ENCODE measurements at regions not wholly inside any gene's neighbourhood (a gene's known extent, or its start where the extent isn't known, plus 50 kb on each side); places are given as distances from the start of the nearest gene placed in this dataset.

GRCh38 chr16:86457501-86458148 is 52.7 kb upstream of the FOXF1 start:
- Histone ChIP-seq H3K27ac (no peak overlapping the region), H3K4me1 (no peaks in the 10 kb centered on the region), H3K36me3 (no peaks in the 10 kb centered on the region), H3K4me3 (no peak overlapping the region), H3K27me3 (peaks cover 65% of the 10 kb centered on the region), H3K9me3 (no peaks in the 10 kb centered on the region)
- 26% methylated on average over 11 of the region's 11 CpGs for WGBS
- DNase-seq (ENCODE audit: low spot score in 2 of 2), result no peak
- no peak for TF ChIP-seq POLR2AphosphoS5 (IDR thresholded peaks at IDR 0.05)
- peak; percentile 68 for TF ChIP-seq EP300 (IDR thresholded peaks at IDR 0.05)

DNA sequence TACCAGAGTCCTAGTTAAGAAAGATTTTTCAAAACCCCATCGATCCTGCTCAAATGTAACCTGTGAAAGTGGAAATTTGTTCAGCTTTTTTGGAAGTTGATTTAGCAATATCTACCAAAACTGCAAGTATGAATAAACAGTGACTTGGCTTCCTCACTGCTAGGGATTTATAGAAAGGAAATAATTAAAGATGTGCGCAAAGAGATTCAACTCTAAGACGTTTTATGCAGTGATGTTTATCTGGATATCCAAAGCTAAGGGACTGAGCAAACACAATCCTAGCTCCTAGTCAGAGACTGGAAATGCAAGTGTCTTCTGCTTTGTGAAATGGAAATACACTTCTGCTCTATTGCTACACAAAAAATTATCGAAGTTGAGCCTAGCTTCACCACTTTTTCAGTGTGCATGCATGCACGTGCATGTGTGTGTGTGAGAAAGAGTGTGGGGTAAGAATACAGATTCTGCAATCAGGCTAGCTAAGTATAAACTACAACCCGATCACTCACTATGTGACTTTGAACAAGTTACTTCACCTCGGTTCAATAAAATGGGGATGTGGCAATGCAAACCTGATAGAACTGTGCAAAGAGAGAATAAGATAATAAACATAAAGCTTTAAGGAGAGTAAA is 52.1 kb upstream of the FOXF1 start:
- Histone ChIP-seq H3K9me3 (no peaks in the 10 kb centered on the region), H3K4me3 (no peak overlapping the region), H3K36me3 (no peaks in the 10 kb centered on the region), H3K4me1 (no peaks in the 10 kb centered on the region), H3K27me3 (peaks cover 63% of the 10 kb centered on the region), H3K27ac (no peak overlapping the region)
- TF ChIP-seq POLR2AphosphoS5 (IDR thresholded peaks at IDR 0.05), result no peak
- no peak for TF ChIP-seq EP300 (IDR thresholded peaks at IDR 0.05)
- no peak for TF ChIP-seq CTCF (IDR thresholded peaks at IDR 0.05)
- no peak for TF ChIP-seq POLR2A (IDR thresholded peaks at IDR 0.05)
- 47% methylated on average over 7 of the region's 7 CpGs for WGBS
- no peak for DNase-seq (ENCODE audit: low spot score in 2 of 2)

GRCh38 chr16:86459266-86459665 is 51.1 kb upstream of the FOXF1 start:
- H3K27ac ChIP-seq, result no peak overlapping the region
- H3K9me3 ChIP-seq, result no peaks in the 10 kb centered on the region
- no peak overlapping the region for H3K4me3 ChIP-seq
- 71% methylated on average over 13 of the region's 13 CpGs for WGBS
- TF ChIP-seq CTCF (IDR thresholded peaks at IDR 0.05), result no peak
- TF ChIP-seq EP300 (IDR thresholded peaks at IDR 0.05), result no peak
- TF ChIP-seq POLR2A (IDR thresholded peaks at IDR 0.05), result no peak
- TF ChIP-seq POLR2AphosphoS5 (IDR thresholded peaks at IDR 0.05), result no peak
- no peak for DNase-seq (ENCODE audit: low spot score in 2 of 2)
- peaks cover 53% of the 10 kb centered on the region for H3K27me3 ChIP-seq
- no peaks in the 10 kb centered on the region for H3K4me1 ChIP-seq
- H3K36me3 ChIP-seq, result no peaks in the 10 kb centered on the region
